ENCODE measurements at regions not wholly inside any gene's neighbourhood (a gene's known extent, or its start where the extent isn't known, plus 50 kb on each side); places are given as distances from the start of the nearest gene placed in this dataset.

GRCh38 chr4:156420623-156421022 is 467.0 kb upstream of the CTSO start:
- H3K27me3 ChIP-seq (replicated peaks; ENCODE audit: insufficient read depth): no peaks in the 10 kb centered on the region
- H3K27ac ChIP-seq: no peak overlapping the region
- intact Hi-C loops (cut with DNase I): no loop called here
- DNase-seq (ENCODE audit: low spot score): no peak
- H3K9me3 ChIP-seq: no peaks in the 10 kb centered on the region
- WGBS: 64% methylated on average over 1 of the region's 1 CpG
- H3K4me3 ChIP-seq: no peak overlapping the region
- TF ChIP-seq CTCF (IDR thresholded peaks at IDR 0.05) (no peak), POLR2AphosphoS5 (IDR thresholded peaks at IDR 0.05) (no peak), POLR2A (IDR thresholded peaks at IDR 0.05) (no peak)
- H3K4me1 ChIP-seq (replicated peaks): no peaks in the 10 kb centered on the region
- H3K36me3 ChIP-seq: no peaks in the 10 kb centered on the region

- H3K4me1 ChIP-seq (replicated peaks): no peaks in the 10 kb centered on the region
- 38% methylated on average over 2 of the region's 2 CpGs for WGBS
- H3K27ac ChIP-seq: no peak overlapping the region
- TF ChIP-seq CTCF (IDR thresholded peaks at IDR 0.05) (no peak), POLR2A (IDR thresholded peaks at IDR 0.05) (no peak), POLR2AphosphoS5 (IDR thresholded peaks at IDR 0.05) (no peak)
- H3K27me3 ChIP-seq (replicated peaks; ENCODE audit: insufficient read depth): no peaks in the 10 kb centered on the region
- H3K4me3 ChIP-seq: no peak overlapping the region
- H3K36me3 ChIP-seq: no peaks in the 10 kb centered on the region
- H3K9me3 ChIP-seq: no peaks in the 10 kb centered on the region
- no peak for DNase-seq (ENCODE audit: low spot score)
- intact Hi-C loops (cut with DNase I): loop anchor here (10.0 kb wide), 1 partner anchor 166 kb away; no protein-coding TSS in a partner anchor
Measured at GRCh38 chr4:156419080-156419685, 465.5 kb upstream of the CTSO start.

- Histone ChIP-seq H3K27me3 (replicated peaks; ENCODE audit: insufficient read depth) (no peaks in the 10 kb centered on the region), H3K4me1 (replicated peaks) (no peaks in the 10 kb centered on the region), H3K36me3 (no peaks in the 10 kb centered on the region), H3K4me3 (no peak overlapping the region), H3K9me3 (no peaks in the 10 kb centered on the region), H3K27ac (no peak overlapping the region)
- intact Hi-C loops (cut with DNase I): loop anchor here (10.0 kb wide), 1 partner anchor 170 kb away; no protein-coding TSS in a partner anchor
- no peak for DNase-seq (ENCODE audit: low spot score)
- TF ChIP-seq CTCF (IDR thresholded peaks at IDR 0.05): no peak
- no peak for TF ChIP-seq POLR2A (IDR thresholded peaks at IDR 0.05)
- TF ChIP-seq POLR2AphosphoS5 (IDR thresholded peaks at IDR 0.05): no peak
Measured at GRCh38 chr4:156414406-156414805, 460.7 kb upstream of the CTSO start.

GRCh38 chr4:156413239-156414135 is 459.8 kb upstream of the CTSO start:
- 53% methylated on average over 3 of the region's 3 CpGs for WGBS
- no peak overlapping the region for H3K4me3 ChIP-seq
- DNase-seq (ENCODE audit: low spot score): no peak
- no peaks in the 10 kb centered on the region for H3K4me1 ChIP-seq (replicated peaks)
- no peaks in the 10 kb centered on the region for H3K36me3 ChIP-seq
- no peak for TF ChIP-seq CTCF (IDR thresholded peaks at IDR 0.05)
- TF ChIP-seq POLR2AphosphoS5 (IDR thresholded peaks at IDR 0.05): no peak
- no peak for TF ChIP-seq POLR2A (IDR thresholded peaks at IDR 0.05)
- intact Hi-C loops (cut with DNase I): loop anchor here (10.0 kb wide), 1 partner anchor 171 kb away; no protein-coding TSS in a partner anchor
- H3K9me3 ChIP-seq: no peaks in the 10 kb centered on the region
- no peaks in the 10 kb centered on the region for H3K27me3 ChIP-seq (replicated peaks; ENCODE audit: insufficient read depth)
- no peak overlapping the region for H3K27ac ChIP-seq

Measured in prostate gland (tissue), 2 donors.